EL (cell line): ENCODE measurements at regions not wholly inside any gene's neighbourhood (a gene's known extent, or its start where the extent isn't known, plus 50 kb on each side); places are given as distances from the start of the nearest gene placed in this dataset.
A peak's percentile ranks its signal among the peaks of the same experiment; 100 is the strongest.
"Not testable (repeated sequence)": the region's sequence is repeated elsewhere in the genome, so short reads cannot be mapped to it uniquely, and the experiment has no call there.

ENCODE experiments used
- DNase-seq: peaks from one replicate; pipeline ENCODE4 v3.0.0-alpha.2; 2016

GRCh38 chr17:62149961-62150360 is 84.9 kb upstream of the MED13 start:
- DNase-seq, result no peak

DNA sequence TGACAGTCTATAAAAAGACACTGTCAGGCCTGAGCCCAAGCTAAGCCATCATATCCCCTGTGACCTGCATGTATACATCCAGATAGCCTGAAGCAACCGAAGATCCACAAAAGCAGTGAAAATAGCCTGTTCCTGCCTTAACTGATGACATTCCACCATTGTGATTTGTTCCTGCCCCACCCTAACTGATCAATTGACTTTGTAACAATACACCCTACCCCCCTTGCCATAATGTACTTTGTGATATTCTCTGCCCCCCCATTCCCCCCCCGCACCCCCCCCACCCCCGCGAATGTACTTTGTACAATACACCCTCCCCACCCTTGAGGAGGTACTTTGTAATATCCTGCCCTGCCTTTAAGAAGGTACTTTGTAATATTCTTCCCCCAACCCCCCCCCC is 82.2 kb upstream of the MED13 start:
- DNase-seq, result no peak

DNA sequence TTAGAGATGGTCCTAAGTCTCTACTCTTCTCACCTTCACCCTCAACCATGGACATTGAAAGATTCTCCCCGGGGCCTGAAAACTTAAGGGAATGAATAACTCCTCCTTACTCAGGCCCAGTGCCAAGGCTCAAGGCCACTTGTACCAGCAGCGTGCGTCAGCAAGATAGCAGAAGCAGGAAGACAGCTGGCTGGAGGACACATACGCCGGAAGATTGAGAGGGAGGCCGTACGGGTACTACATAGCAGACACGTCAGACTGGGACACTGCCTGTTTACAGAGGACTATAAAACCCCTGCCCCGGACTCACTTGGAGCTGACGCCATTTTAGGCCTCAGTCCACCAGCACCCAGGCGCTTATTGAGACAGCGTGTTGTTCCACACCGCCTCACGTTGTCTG is 75.8 kb upstream of the MED13 start:
- no peak for DNase-seq

DNA sequence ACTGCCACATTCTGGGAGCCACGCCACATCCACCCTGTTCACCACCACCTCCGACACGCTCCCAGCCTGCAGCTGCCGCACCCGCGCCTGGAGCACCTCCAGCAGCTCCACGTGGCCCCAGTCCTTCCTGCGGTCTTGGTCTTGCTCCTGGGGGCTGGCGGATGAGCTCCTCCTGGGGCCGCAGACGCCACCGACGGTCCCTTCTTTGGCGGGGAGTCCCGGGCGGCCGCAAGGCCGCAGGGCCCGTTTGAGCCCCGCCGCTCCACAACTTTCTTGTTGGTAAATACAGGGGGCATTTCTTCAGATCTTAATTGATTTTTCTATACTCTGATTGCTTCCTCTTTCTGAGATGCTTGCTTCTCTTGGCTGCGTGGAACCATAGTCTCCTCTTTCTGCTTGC is 75.3 kb upstream of the MED13 start:
- no peak for DNase-seq

DNA sequence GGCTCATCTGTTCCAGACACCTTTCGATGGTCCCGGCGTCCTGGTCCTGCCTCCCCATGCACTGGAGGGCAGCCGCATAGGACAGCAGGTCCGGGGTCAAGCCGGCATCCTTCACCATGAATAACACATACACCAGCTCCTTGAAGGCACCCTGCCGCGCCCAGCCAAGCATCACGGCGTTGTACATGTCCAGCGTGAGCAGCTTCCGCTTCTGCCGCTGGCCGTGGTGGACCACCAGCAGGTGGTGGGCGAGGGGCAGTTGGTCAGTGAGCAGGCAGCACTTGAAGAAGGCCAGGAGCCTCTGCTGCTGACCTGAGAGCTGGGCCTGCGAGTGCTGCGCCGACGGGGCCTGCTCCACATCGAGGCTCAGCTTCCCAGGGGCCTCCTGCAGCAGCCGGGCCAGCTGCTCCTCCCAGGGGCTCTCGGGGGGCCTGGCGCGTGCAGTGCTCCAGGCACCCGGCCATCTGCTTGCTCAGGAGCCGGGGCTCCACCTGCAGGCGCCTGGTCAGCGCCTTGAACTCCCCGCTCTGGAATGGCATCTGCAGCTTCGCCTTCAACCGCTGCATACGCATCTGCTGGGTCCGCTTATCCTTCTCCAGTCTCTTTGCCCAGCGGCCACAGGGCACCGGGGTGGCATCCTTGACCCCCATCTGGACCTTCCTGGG is 74.7 kb upstream of the MED13 start:
- not testable (repeated sequence) for DNase-seq

DNA sequence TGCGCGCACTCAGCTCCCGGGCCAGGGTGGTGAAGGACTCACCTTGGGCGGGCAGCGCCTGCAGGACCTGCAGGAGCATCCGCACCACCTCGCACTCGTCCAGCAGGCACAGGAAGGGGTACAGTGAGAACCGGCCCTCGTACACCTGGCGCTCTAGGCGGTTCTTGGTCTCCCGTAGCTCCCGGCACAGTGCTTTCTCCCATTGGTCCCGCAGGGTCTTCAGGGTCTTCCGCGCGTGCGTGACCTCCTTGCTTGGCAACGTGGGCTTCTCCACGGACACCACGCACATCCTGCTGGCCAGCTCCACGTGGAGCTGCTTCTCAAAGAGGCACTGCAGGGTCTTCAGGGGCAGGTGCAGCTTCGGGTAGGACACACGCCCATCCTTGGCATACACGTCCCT is 74.1 kb upstream of the MED13 start:
- DNase-seq, result no peak

- peak; percentile 15 for DNase-seq
Measured at GRCh38 chr17:62138676-62139121, 73.6 kb upstream of the MED13 start.

DNA sequence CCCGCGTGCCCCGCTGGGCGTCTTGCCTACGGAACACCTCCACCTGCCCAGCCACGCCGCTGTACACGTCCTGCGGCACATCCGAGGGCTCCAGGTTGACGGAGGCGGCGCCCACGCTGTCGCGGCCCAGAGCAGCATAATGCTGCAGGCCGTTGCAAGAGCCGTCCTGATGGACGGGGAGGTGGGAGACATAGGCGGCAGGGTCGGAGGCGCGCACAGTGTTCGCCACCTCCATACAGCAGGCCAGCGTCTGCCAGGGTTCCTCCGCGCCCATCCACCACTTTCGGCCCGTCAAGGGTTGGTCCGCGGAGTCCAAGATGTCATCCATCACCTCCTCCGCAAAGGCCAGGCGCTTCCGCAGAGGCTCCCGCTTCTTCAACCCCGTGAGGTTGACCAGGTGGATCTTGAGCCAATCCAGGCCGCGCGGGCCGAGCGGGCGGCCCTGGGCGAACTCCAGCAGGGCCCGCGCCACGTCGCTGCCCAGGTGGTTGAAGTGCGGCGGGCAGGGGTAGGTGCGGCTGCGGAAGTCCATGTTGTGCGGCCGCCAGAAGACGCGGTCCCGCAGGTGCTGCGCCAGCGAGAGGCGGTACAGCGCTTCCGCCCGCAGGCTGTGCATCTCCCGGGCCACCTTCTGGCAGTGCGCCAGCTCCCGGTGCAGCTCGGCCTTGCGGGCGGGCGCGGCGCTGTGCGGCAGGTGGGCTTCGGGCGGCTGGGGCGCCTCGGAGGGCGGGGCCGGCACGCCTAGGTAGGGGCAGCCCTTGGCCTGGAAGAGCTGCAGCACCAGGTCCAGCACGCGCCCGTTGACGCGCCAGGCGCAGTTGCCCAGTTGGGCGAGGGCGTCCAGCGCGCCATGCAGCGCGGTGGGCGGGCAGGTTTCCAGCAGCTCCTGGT is 72.9 kb upstream of the MED13 start:
- not testable (repeated sequence) for DNase-seq

- DNase-seq, result not testable (repeated sequence)
Measured at GRCh38 chr17:62137013-62137733, 72.1 kb upstream of the MED13 start.

DNA sequence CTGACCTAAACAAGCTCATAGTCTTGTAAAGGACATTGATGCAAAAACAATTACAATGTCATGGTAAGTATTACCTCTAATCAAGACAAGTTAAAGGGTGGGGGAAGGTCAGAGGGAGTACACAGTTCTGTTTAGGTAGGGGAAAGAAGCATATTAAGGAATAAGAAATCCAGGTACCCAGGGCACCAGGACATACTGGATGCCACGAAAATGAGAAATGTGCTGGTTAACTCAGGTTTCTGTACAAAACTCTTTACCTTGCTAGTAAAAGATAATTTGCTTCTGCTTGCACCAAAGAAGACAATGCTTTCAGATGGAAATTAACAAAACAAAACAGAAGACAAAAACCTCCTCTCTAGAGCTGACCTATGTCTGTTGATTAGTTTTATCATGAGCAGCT is 70.7 kb upstream of the MED13 start:
- no peak for DNase-seq

- DNase-seq, result peak; percentile 50
Measured at GRCh38 chr17:62135096-62135495, 70.0 kb upstream of the MED13 start.

- peak; percentile 79 for DNase-seq
Measured at GRCh38 chr17:62134397-62134796, 69.3 kb upstream of the MED13 start.

GRCh38 chr17:62131271-62131670 is 66.2 kb upstream of the MED13 start:
- not testable (repeated sequence) for DNase-seq

- no peak for DNase-seq
Measured at GRCh38 chr17:62130739-62131138, 65.7 kb upstream of the MED13 start.

GRCh38 chr17:62126292-62126691 is 61.2 kb upstream of the MED13 start:
- no peak for DNase-seq

GRCh38 chr17:62125307-62125706 is 60.2 kb upstream of the MED13 start:
- DNase-seq, result no peak

DNA sequence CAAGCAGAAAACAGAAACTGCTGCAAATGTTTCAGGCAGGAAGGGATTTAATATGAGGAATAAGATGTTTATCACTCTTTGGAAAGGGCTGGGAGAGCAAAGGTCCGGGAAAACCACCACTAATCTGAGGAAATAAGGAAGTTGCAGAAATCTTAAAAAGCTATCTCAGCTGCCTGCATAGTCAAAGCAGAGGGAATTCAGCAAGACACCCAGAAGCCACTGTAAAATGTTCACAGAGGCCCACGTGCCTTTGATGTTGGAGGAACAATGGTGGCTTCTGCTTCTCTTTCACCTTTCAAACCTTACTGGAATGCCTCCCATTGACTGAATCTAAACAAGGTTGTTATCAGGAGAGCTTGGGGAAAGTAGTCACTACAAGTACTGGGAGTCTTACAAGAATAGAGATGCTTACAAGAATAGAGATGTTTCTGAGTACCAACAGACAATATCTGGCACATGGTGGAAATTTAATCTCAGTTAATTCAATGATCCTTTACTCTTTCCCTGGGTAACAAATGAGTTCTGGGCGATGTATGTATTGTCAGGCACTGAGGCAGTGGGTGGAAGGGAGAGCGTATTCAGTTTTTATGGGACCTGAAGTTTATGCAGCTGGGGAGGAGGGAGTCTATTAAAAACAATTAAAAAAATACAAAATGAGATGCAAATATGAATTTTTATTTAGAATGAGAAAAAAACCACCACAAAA is 56.1 kb upstream of the MED13 start:
- DNase-seq, result no peak

- no peak for DNase-seq
Measured at GRCh38 chr17:62119373-62119772, 54.3 kb upstream of the MED13 start.
